Prostate gland (tissue), 2 donors: ENCODE measurements at regions not wholly inside any gene's neighbourhood (a gene's known extent, or its start where the extent isn't known, plus 50 kb on each side); places are given as distances from the start of the nearest gene placed in this dataset.

Source experiments
- DNase-seq: peaks from one replicate; pipeline ENCODE4 v3.0.0-alpha.2; 2019; ENCODE audit warnings: low spot score
- H3K27ac ChIP-seq, 2 donors: fragments of 200-600 bp; sonication (generic); 2 replicates each; pipeline ENCODE4 v1.5.1; 2017 to 2019
- H3K27me3 ChIP-seq: fragments of 200-600 bp; sonication (generic); replicated peaks from 2 replicates; pipeline ENCODE4 v1.5.1; 2019; ENCODE audit not compliant: insufficient read depth
- H3K36me3 ChIP-seq, 2 donors: fragments of 200-600 bp; sonication (generic); 1 replicate in 1 of 2; 2 replicates in 1 of 2; pipeline versions ENCODE4 v1.5.1 to v1.8.1; 2017 to 2019
- H3K4me1 ChIP-seq: fragments of 200-600 bp; sonication (generic); replicated peaks from 2 replicates; pipeline ENCODE4 v1.5.1; 2019
- H3K4me3 ChIP-seq, 2 donors: fragments of 200-600 bp; sonication (generic); 2 replicates each; pipeline ENCODE4 v1.5.1; 2017 to 2019
- H3K9me3 ChIP-seq: fragments of 200-600 bp; sonication (generic); 2 replicates; pipeline ENCODE4 v1.5.1; 2017
- CTCF ChIP-seq, 4 experiments: fragments of 200-600 bp in 2 of 4; fragments of 450-650 bp in 2 of 4; sonication (generic) in 2 of 4; IDR thresholded peaks; 1 replicate in 3 of 4; 2 replicates in 1 of 4; pipeline ENCODE4 v1.5.1; 2016 to 2019; ENCODE audit warnings: antibody characterized with exemption in 4 of 4, mild to moderate bottlenecking in 2 of 4, moderate library complexity in 2 of 4
- POLR2A ChIP-seq: fragments of 450-650 bp; IDR thresholded peaks from one replicate; pipeline ENCODE4 v1.6.1; 2016; ENCODE audit warnings: antibody characterized with exemption, mild to moderate bottlenecking
- POLR2AphosphoS5 ChIP-seq: sonication (generic); formaldehyde crosslinking; IDR thresholded peaks from one replicate; pipeline ENCODE4 v1.6.1; 2017; ENCODE audit warnings: antibody characterized with exemption
- WGBS: methylation state at CpG from one replicate; pipeline ENCODE4 v1.1.5; 2018; 5-methylcytosine and 5-hydroxymethylcytosine counted together
- intact Hi-C: fragments of 100-400 bp; cut with DNase I; formaldehyde crosslinking; loops from one replicate; pipeline ENCODE4 v1.14.2; 2022

DNA sequence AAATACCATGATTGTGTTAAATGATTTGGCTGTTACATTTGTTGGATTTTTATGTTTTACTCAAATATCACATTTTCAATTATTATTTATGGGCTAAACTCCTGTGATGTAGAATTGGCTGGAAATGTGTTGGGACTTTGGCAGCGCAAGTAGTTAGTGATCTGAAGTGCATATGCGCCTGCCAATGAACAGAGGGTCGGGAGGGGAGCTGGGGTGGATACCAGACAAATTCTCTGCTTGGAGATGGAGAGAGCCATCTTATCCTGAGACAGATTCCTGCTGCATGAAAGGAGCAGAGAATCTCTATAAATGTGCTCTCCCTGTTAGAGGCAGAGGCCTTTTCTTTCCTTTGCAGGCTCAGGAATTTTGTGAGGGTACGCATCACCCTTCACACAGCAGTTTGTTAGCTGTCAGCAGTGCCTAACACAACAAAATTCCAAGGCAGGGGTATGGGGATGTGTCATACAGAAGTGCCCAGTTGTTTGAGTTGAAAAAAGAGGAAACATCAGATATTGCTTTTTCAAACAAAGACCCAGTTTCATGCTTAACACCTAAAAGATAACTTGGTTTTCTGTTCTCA lies 489.1 kb downstream of the CSNK1G3 start:
- Histone ChIP-seq H3K27ac (no peak overlapping the region), H3K9me3 (no peaks in the 10 kb centered on the region), H3K4me1 (no peaks in the 10 kb centered on the region), H3K27me3 (no peaks in the 10 kb centered on the region), H3K4me3 (no peak overlapping the region), H3K36me3 (no peaks in the 10 kb centered on the region)
- DNase-seq, result no peak
- TF ChIP-seq POLR2A, result no peak
- TF ChIP-seq CTCF (IDR thresholded peaks at IDR 0.05), result no peak
- TF ChIP-seq POLR2AphosphoS5, result no peak
- 71% methylated on average over 4 of the region's 4 CpGs for WGBS
- intact Hi-C loops, result no loop called here

- H3K27me3 ChIP-seq, result no peaks in the 10 kb centered on the region
- H3K27ac ChIP-seq, result no peak overlapping the region
- TF ChIP-seq POLR2AphosphoS5, result no peak
- TF ChIP-seq POLR2A, result no peak
- no peak for TF ChIP-seq CTCF (IDR thresholded peaks at IDR 0.05)
- H3K9me3 ChIP-seq, result no peaks in the 10 kb centered on the region
- intact Hi-C loops, result no loop called here
- H3K4me1 ChIP-seq, result no peaks in the 10 kb centered on the region
- WGBS, result 21% methylated on average over 2 of the region's 2 CpGs
- H3K36me3 ChIP-seq, result no peaks in the 10 kb centered on the region
- no peak for DNase-seq
- H3K4me3 ChIP-seq, result no peak overlapping the region
These were observed 488.6 kb downstream of the CSNK1G3 start for GRCh38 chr5:124000538-124000937.

- no peak for TF ChIP-seq CTCF (IDR thresholded peaks at IDR 0.05)
- TF ChIP-seq POLR2A, result no peak
- no peak for TF ChIP-seq POLR2AphosphoS5
- no peak overlapping the region for H3K4me3 ChIP-seq
- no peaks in the 10 kb centered on the region for H3K9me3 ChIP-seq
- H3K36me3 ChIP-seq, result no peaks in the 10 kb centered on the region
- H3K27me3 ChIP-seq, result no peaks in the 10 kb centered on the region
- no peak for DNase-seq
- intact Hi-C loops, result no loop called here
- no peaks in the 10 kb centered on the region for H3K4me1 ChIP-seq
- H3K27ac ChIP-seq, result no peak overlapping the region
- WGBS, result 12% methylated on average over 7 of the region's 7 CpGs
These were observed 485.7 kb downstream of the CSNK1G3 start for GRCh38 chr5:123997462-123998215.

DNA sequence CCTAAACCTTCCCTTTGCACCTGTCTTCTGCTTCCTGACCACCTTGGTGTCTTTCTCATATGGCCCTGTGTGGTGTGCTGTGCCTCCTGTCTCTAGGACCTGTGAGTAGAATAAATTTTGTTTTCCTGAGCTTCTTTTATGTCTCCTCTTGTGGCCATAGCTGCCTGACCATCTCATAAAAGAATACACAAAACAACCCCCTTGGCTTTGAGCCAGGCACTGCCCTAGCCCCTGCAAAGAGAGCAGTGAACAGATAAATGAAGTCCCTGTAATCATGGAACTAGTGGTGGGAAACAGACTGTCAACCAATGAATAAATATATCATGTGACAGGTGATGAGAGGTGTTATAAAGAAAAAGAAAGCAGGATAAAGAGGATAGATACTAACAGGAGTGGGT lies 485.1 kb downstream of the CSNK1G3 start:
- DNase-seq, result no peak
- Histone ChIP-seq H3K27ac (no peak overlapping the region), H3K4me3 (no peak overlapping the region), H3K27me3 (no peaks in the 10 kb centered on the region), H3K9me3 (no peaks in the 10 kb centered on the region), H3K36me3 (no peaks in the 10 kb centered on the region), H3K4me1 (no peaks in the 10 kb centered on the region)
- intact Hi-C loops, result no loop called here
- TF ChIP-seq POLR2AphosphoS5 (no peak), POLR2A (no peak), CTCF (IDR thresholded peaks at IDR 0.05) (no peak)

DNA sequence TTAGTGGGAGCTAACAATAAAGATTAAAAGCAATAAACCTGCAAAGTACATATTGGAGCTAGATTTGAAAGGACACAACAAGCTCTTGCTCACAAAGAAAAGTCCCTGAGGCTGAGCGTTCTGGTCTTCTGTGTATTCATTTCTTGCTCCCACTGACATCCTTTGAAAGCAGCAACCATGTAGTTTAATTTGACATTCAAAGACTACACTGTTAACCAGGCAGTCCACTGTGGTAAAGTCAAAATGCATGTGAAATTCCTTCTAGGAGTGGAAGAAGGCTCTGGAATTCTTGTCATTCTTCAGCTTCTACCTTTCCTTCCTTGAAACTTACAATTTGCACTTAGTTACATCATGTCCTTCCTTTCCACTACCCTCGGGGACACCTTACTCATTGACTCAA lies 480.7 kb downstream of the CSNK1G3 start:
- DNase-seq, result no peak
- Histone ChIP-seq H3K9me3 (no peaks in the 10 kb centered on the region), H3K4me1 (no peaks in the 10 kb centered on the region), H3K4me3 (no peak overlapping the region), H3K27ac (no peak overlapping the region), H3K27me3 (no peaks in the 10 kb centered on the region), H3K36me3 (no peaks in the 10 kb centered on the region)
- 43% methylated on average over 2 of the region's 2 CpGs for WGBS
- TF ChIP-seq CTCF (IDR thresholded peaks at IDR 0.05) (no peak), POLR2AphosphoS5 (no peak), POLR2A (no peak)
- intact Hi-C loops, result no loop called here
